Esophagus (tissue), 2 donors: ENCODE measurements at regions not wholly inside any gene's neighbourhood (a gene's known extent, or its start where the extent isn't known, plus 50 kb on each side); places are given as distances from the start of the nearest gene placed in this dataset.
"Not testable (repeated sequence)": the region's sequence is repeated elsewhere in the genome, so short reads cannot be mapped to it uniquely, and the experiment has no call there.

Source experiments
- H3K27ac ChIP-seq, 2 donors: one replicate each; pipeline ENCODE4 v1.5.1; 2013; ENCODE audit warnings: low read depth in 2 of 2, mild to moderate bottlenecking in 2 of 2, inconsistent platforms in 1 of 2, low read length in 1 of 2, moderate library complexity in 1 of 2
- H3K27me3 ChIP-seq, 2 donors: one replicate each; pipeline ENCODE4 v1.6.1; 2013; ENCODE audit warnings: low read length in 2 of 2, control low read depth in 1 of 2, mild to moderate bottlenecking in 1 of 2; ENCODE audit not compliant: insufficient read depth in 2 of 2, control insufficient read depth in 1 of 2
- H3K36me3 ChIP-seq, 2 donors: one replicate each; pipeline ENCODE4 v1.6.1; 2013; ENCODE audit warnings: low read length in 1 of 2; ENCODE audit not compliant: control insufficient read depth in 2 of 2, insufficient read depth in 2 of 2
- H3K4me1 ChIP-seq, 2 donors: one replicate each; pipeline ENCODE4 v1.6.1; 2013; ENCODE audit warnings: low read length in 1 of 2; ENCODE audit not compliant: control insufficient read depth in 2 of 2, insufficient read depth in 2 of 2
- H3K4me3 ChIP-seq, 2 donors: one replicate each; pipeline ENCODE4 v1.5.1; 2013; ENCODE audit warnings: low read length in 2 of 2, mild to moderate bottlenecking in 2 of 2, low read depth in 1 of 2, moderate library complexity in 1 of 2
- H3K9me3 ChIP-seq, 2 donors: one replicate each; pipeline ENCODE4 v1.6.1; 2013; ENCODE audit warnings: mild to moderate bottlenecking in 2 of 2, low read depth in 1 of 2, low read length in 1 of 2, moderate library complexity in 1 of 2; ENCODE audit not compliant: control insufficient read depth in 2 of 2, insufficient read depth in 1 of 2
- WGBS, 2 donors: extraction: QIAGEN DNeasy Blood & Tissue Kit; methylation state at CpG; one replicate each; pipeline ENCODE4 v1.1.7; 2013; 5-methylcytosine and 5-hydroxymethylcytosine counted together
- donor health status: healthy with polysubstance abuse.
- donor health status: Bipolar disorder and iron deficiency.

DNA sequence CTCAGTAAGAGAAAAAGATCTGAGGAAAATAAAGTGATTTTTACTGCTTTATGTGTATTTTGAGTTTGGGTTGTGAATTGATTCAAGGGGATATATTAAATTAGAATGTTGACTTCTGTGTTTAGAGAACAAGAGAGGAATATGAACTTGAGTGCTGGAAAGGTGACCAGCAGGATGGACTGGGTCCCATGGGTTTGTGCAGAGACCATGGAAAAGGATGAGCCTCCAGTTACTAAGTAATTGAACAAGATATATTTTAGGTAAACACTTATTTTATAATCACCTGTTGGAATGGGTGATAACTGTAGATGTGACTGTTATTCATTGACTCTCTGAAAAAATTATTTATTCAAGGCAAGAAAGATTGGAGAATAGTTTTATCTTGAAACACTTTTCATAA, 82.0 kb upstream of the TOP3B start:
- Histone ChIP-seq H3K27ac (no peak overlapping the region), H3K27me3 (no peaks in the 10 kb centered on the region), H3K4me3 (no peak overlapping the region), H3K36me3 (no peaks in the 10 kb centered on the region), H3K4me1 (no peaks in the 10 kb centered on the region), H3K9me3 (no peaks in the 10 kb centered on the region)

DNA sequence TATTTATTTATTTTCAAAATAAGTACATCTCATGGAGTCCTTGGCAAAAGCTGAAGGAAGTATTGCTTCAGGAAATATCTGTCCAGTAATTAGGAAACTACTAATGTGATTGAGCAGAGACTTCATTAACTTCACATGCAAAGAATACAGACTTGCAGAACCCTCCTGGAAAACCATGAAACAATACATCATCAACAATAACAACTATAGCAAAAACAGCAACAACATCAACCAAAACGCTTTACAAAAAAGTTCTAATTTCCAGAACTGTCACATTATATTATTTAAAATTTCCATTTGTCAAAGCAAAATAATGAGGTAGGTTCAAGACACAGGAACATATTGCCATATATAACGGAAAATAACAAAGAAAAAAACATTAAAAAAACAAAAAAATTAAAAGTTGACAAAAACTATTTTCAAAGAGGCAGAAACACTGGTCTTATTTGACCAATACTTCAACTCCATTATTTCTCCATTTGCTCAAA, 79.8 kb upstream of the TOP3B start:
- WGBS, 2 donors: 82 to 84% methylated on average over 2 of the region's 2 CpGs
- no peak overlapping the region for H3K4me3 ChIP-seq
- H3K27ac ChIP-seq: no peak overlapping the region
- no peaks in the 10 kb centered on the region for H3K4me1 ChIP-seq
- no peaks in the 10 kb centered on the region for H3K27me3 ChIP-seq
- H3K36me3 ChIP-seq: no peaks in the 10 kb centered on the region
- H3K9me3 ChIP-seq: no peaks in the 10 kb centered on the region

DNA sequence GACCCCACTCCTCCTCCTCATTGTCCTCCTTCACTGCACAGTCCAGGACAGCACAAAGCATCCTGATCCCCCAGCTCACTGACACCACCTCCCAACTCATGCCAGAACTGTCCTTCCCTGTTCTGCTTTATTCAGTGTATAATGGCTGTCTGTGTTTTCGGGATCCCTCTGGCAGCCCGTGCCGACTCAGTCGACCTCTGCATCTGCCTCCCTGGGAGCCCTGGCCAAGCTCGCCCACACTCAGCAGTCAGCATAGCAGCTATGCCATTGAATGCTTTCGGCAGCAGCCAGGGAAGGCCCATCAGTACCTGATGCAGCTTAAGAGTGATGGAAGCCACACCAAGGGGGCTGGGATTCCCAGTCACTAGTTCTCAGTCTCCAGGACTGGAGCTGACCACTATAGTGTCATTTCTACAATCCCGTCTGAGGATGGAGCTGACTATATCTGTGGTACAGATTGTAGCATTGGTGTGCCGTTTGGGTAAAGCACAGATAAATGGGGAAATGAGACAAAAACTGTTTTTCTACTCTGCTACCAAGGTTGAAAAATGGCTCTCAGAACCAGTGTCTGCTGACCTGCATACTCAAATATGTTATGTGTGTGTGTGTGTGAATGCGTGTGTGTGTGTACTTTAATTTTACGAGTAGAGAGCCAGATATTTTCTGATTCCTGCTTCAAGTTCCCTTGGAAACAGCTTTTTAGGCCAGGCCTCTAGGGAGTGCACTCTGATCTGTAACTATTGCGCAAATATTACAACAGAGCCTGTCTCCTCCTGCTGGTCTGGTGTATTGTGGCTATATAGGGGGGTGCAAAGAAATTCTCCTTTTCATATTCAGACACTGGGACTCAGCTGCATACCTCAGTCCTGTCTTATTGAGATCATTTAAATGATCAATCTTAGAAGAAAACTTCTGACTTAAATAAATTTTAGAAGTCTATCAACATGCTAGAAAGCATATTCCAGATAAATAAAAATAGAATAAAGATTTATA, 78.8 kb upstream of the TOP3B start:
- WGBS, 2 donors: 60% methylated on average over 11 of the region's 11 CpGs
- no peaks in the 10 kb centered on the region for H3K27me3 ChIP-seq
- H3K9me3 ChIP-seq: no peaks in the 10 kb centered on the region
- no peak overlapping the region for H3K4me3 ChIP-seq
- H3K27ac ChIP-seq: no peak overlapping the region
- no peaks in the 10 kb centered on the region for H3K36me3 ChIP-seq
- H3K4me1 ChIP-seq: no peaks in the 10 kb centered on the region

DNA sequence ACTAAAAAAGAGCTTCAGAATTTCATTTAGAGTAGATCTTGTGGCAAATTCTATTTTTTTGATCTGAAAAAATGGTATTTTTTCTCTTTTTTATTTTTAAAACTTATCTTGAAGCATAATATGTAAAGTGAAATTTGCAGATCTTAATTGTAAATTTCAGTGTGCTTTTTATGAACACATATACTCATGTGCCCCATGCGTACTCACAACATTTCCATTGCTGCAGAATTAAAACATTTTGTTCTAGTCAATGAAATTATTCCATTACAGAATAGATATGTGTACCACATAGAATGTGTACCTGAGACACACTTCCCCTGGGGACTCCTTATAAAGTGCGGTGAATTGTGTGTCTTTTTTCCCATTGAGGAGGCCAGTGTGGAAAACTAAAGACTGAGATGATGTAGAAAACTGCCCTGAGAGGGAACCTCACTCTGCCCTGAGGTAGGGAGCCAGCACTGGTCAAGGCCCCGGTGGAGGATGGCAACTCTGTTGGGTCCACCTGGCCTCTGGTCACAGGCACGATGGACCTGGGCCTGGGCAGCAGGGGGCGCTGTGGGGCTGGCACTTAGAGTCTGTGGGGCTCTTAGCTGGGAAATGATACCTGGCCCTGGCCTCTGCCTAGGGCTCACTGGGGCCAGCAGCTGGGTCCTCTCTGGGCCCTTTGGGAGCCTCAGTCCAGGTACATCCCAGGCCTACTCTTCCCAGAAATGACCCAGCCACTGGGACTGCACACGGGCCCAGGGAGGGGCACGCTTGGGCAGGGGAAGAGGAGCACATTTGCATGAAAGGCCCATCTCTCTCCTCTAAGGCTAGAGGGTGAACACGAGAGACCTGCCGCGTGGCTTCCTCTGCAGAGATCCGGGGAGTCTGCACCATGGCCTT, 77.9 kb upstream of the TOP3B start:
- Histone ChIP-seq H3K36me3 (no peaks in the 10 kb centered on the region), H3K27ac (no peak overlapping the region), H3K4me3 (no peak overlapping the region), H3K4me1 (no peaks in the 10 kb centered on the region), H3K27me3 (no peaks in the 10 kb centered on the region), H3K9me3 (no peaks in the 10 kb centered on the region)
- WGBS, 2 donors: 48 to 63% methylated on average over 7 to 11 of the region's 11 CpGs

DNA sequence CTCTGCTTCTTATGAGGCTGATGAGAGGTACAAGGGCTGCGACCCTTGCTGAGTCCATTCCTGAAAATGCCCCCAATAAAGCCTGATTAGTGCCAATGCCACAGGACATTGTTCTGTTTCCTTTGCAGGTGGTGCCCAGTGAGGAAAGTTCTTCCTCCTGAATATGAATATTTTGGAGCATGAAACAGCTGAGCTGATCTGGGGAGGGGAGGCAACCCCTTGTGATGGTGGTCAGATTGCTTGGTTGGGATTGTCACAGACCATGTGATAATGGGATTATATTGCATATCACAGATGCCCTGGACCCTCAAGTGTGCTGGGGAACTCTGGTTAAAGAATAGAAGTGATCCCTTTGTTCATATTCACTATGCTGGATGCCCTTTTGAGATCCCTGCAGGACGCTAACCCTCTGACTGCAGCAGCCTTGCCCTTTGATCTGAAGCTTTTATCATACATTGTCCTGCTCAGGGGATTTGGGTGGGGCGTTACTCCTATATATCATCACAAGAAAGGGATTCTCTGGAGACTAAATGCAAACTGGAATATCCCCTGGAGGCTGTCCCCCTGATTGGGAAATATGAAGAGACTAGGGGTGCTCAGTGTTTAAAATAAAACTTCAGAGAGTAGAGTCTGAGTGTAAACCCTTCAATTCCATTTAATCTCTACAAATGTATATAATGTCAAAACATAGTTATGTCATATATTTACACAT, 76.9 kb upstream of the TOP3B start:
- Histone ChIP-seq H3K4me1 (no peaks in the 10 kb centered on the region), H3K36me3 (no peaks in the 10 kb centered on the region), H3K27ac (no peak overlapping the region), H3K4me3 (no peak overlapping the region), H3K9me3 (no peaks in the 10 kb centered on the region), H3K27me3 (no peaks in the 10 kb centered on the region)
- WGBS, 2 donors: 55 to 66% methylated on average over 3 of the region's 3 CpGs

DNA sequence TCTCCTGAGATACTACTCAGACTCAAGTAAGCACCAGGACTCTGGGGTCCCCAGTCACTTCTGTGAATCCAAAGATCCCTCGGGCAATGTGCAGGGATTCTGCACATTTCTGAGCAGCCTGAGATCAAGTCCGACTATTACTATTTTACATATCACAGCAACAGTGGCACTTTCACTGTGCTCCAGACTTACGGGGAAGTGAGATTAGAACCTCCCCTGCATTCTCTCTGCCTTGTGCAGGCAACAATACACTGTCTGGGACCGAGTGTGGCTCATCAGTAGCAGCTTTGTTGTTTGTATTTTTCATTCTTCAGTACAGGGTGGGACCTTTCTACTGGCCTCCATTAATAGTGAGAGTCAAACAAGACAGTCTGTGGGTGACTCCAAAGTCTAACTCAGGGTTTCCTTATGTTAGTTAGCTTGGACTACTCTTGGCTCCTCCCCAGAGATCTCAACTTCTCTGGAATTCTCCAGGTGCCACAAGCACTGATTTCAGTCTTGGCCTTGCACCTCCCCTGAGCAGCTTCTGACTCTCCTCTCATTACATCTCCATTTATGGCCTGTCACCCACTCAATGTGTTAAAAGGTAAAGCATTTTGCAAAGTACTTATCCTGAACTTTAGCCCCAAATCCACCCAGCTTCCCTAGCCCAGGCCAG, 76.2 kb upstream of the TOP3B start:
- Histone ChIP-seq H3K27ac (no peak overlapping the region), H3K27me3 (no peaks in the 10 kb centered on the region), H3K4me1 (no peaks in the 10 kb centered on the region), H3K4me3 (no peak overlapping the region), H3K36me3 (no peaks in the 10 kb centered on the region), H3K9me3 (no peaks in the 10 kb centered on the region)
- 56 to 57% methylated on average over 4 of the region's 4 CpGs for WGBS, 2 donors

DNA sequence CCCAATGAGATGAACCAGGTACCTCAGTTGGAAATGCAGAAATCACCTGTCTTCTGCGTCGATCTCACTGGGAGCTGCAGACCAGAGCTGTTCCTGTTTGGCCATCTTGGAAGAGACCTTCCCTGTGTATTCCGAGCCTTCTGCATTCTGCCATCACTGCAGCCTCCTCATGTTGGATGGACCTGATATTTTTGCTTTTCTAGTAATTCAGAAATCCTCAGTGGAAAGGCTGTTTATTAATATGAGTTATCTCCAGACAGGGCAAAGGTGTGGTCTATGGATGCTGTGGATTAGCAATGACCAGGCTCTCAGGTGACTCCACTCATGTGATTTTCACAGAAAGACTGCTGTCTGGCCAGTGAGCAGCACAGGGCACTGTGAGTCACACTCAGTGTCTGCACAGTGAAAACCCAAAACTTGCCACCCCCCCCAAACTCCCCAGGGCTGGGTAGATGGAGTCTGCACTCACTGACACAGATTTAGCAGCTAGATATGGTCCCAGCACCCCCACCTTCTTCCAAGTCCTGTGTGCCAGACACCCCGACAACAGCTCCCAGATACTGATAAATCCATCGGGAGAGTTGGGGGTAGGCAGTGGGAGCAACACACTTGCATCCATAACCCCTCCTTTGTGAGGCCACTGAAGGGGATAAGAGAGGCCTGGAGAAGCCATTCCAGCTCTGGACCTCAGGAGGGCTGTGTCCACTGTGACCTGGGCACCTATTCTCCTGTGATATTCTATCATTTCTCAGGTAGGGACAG, 75.2 kb upstream of the TOP3B start:
- WGBS, 2 donors: 71 to 78% methylated on average over 5 of the region's 5 CpGs
- H3K27me3 ChIP-seq: no peaks in the 10 kb centered on the region
- H3K36me3 ChIP-seq: no peaks in the 10 kb centered on the region
- no peak overlapping the region for H3K4me3 ChIP-seq
- H3K27ac ChIP-seq: no peak overlapping the region
- H3K4me1 ChIP-seq: no peaks in the 10 kb centered on the region
- no peaks in the 10 kb centered on the region for H3K9me3 ChIP-seq

DNA sequence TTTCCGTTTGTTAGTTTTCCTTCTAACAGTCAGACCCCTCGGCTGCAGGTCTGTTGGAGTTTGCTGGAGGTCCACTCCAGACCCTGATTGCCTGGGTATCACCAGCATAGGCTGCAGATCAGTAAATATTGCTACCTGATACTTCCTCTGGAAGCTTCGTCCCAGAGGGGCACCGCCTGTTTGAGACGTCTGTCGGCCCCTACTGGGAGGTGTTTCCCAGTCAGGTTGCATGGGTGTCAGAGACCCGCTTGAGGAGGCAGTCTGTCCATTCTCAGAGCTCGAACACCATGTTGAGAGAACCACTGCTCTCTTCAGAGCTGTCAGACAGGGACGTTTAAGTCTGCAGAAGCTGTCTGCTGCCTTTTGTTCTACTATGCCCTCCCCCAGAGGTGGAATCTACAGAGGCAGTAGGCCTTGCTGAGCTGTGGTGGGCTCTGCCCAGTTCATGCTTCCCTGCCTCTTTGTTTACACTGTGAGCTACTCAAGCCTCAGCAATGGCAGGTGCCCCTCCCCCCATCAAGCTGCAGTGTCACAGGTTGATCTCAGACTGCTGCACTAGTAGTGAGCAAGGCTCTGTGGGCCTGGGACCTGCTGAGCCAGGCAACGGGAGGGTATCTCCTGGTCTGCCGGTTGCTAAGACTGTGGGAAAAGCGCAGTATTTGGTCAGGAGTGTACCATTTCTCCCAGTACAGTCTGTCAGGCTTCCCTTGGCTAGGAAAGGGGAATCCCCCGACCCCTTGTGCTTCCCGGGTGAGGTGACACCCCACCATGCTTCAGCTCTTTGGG, 74.4 kb upstream of the TOP3B start:
- not testable (repeated sequence) for H3K4me3 ChIP-seq, H3K36me3 ChIP-seq, H3K27me3 ChIP-seq, H3K27ac ChIP-seq, H3K9me3 ChIP-seq, H3K4me1 ChIP-seq
- WGBS, 2 donors: 53 to 58% methylated on average over 14 of the region's 14 CpGs
